GM12878 (cell line): ENCODE measurements at regions not wholly inside any gene's neighbourhood (a gene's known extent, or its start where the extent isn't known, plus 50 kb on each side); places are given as distances from the start of the nearest gene placed in this dataset.

Experiments
- ATAC-seq: fragments of 200-7000 bp; cut with Tn5 transposase; 3 replicates; pipeline ENCODE4 v1.9.1; 2020; ENCODE audit warnings: mild to moderate bottlenecking, moderate library complexity
- BruUV-seq: library from RNA; stranded (reverse); fragments of 400-500 nt; replicated peaks from 2 replicates; lab custom pipeline; 2021; lab: Mats Ljungman, UMichigan
- CTCF ChIA-PET: fragments of 300-600 bp; sonication (Branson Sonifier 250); formaldehyde crosslinking; extraction: SDS; loops from one replicate; lab custom pipeline; 2021; ENCODE audit warnings: inconsistent platforms; lab: Yijun Ruan, JAX
- POLR2A ChIA-PET: fragments of 350-600 bp; formaldehyde crosslinking; extraction: SDS; loops from one replicate; lab custom pipeline; 2021; ENCODE audit warnings: inconsistent platforms; lab: Charles Lee
- RAD21 ChIA-PET: fragments of 300-600 bp; sonication (Branson Sonifier 250); formaldehyde crosslinking; loops from one replicate; lab custom pipeline; 2023; ENCODE audit warnings: antibody characterized with exemption; ENCODE audit not compliant: unreplicated experiment; lab: Charles Lee
- SMC1A ChIA-PET: fragments of 300-600 bp; sonication (Branson Sonifier 250); formaldehyde crosslinking; loops from one replicate; lab custom pipeline; 2023; ENCODE audit not compliant: unreplicated experiment, uncharacterized antibody; lab: Charles Lee
- DNase-seq: peaks from one replicate; pipeline ENCODE4 v3.0.0-alpha.2; 2011; ENCODE audit warnings: low read depth, low spot score
- FAIRE-seq: peaks from 3 replicates; lab custom pipeline; 2011; peaks lifted over from hg19 to GRCh38; lab: Jason Lieb, UNC
- H2AFZ ChIP-seq: 2 replicates; pipeline ENCODE4 v1.6.0; 2011; ENCODE audit warnings: low read depth, low read length, control low read depth; ENCODE audit not compliant: control insufficient read depth
- H3K27ac ChIP-seq: 2 replicates; pipeline ENCODE4 v1.5.1; 2011; ENCODE audit warnings: control low read depth; ENCODE audit not compliant: control insufficient read depth, insufficient read depth
- H3K27me3 ChIP-seq, 2 experiments: replicated peaks in 1 of 2; 2 replicates each; pipeline versions ENCODE4 v1.6.0 to v1.6.1; 2011; ENCODE audit warnings: low read length in 1 of 2; ENCODE audit not compliant: control insufficient read depth in 2 of 2, insufficient read depth in 2 of 2
- H3K36me3 ChIP-seq, 2 experiments: 2 replicates each; pipeline ENCODE4 v1.5.1; 2011; ENCODE audit warnings: low read length in 1 of 2; ENCODE audit not compliant: control insufficient read depth in 2 of 2, insufficient read depth in 2 of 2
- H3K4me1 ChIP-seq: 2 replicates; pipeline ENCODE4 v1.6.1; 2011; ENCODE audit warnings: mild to moderate bottlenecking, low read length, moderate library complexity, mixed read lengths; ENCODE audit not compliant: control insufficient read depth, insufficient read depth
- H3K4me2 ChIP-seq: 2 replicates; pipeline ENCODE4 v1.6.0; 2011; ENCODE audit warnings: control low read depth; ENCODE audit not compliant: control insufficient read depth, insufficient read depth
- H3K4me3 ChIP-seq: fragments of 200-600 bp; sonication (generic); 2 replicates; pipeline ENCODE4 v1.5.1; 2016
- H3K79me2 ChIP-seq: 2 replicates; pipeline ENCODE4 v1.6.0; 2011; ENCODE audit warnings: low read length; ENCODE audit not compliant: control insufficient read depth, insufficient read depth
- H3K9ac ChIP-seq: 2 replicates; pipeline ENCODE4 v1.8.0; 2011; ENCODE audit warnings: low read length, control low read depth, mixed read lengths; ENCODE audit not compliant: control insufficient read depth, insufficient read depth
- H3K9me3 ChIP-seq: replicated peaks from 3 replicates; pipeline ENCODE4 v1.5.1; 2011; ENCODE audit warnings: mild to moderate bottlenecking, low read length; ENCODE audit not compliant: control insufficient read depth, insufficient read depth
- H4K20me1 ChIP-seq: 2 replicates; pipeline ENCODE4 v1.6.0; 2011; ENCODE audit not compliant: control insufficient read depth, insufficient read depth
- BCL11A ChIP-seq: IDR thresholded peaks from 2 replicates; pipeline ENCODE4 v1.6.1; 2011; ENCODE audit warnings: low read depth, low read length
- CHD1 ChIP-seq: IDR thresholded peaks from 2 replicates; pipeline ENCODE4 v1.6.1; 2012; ENCODE audit warnings: low read depth, low read length, improper control_type of control experiment
- EGR1 ChIP-seq, 2 experiments: IDR thresholded peaks; 1 replicate in 1 of 2; 2 replicates in 1 of 2; pipeline ENCODE4 v1.6.1; 2011 to 2012; ENCODE audit warnings: low read depth in 2 of 2, low read length in 2 of 2, borderline replicate concordance in 1 of 2, mild to moderate bottlenecking in 1 of 2, moderate library complexity in 1 of 2
- KAT2A ChIP-seq: conservative IDR thresholded peaks from 2 replicates; pipeline ENCODE4 v1.6.1; 2011; ENCODE audit warnings: low read depth, low read length; ENCODE audit not compliant: control insufficient read depth
- MEF2A ChIP-seq: IDR thresholded peaks from 2 replicates; pipeline ENCODE4 v1.6.1; 2011; ENCODE audit warnings: low read depth, mild to moderate bottlenecking, low read length, moderate library complexity; ENCODE audit not compliant: insufficient read depth
- MYC ChIP-seq: IDR thresholded peaks from 2 replicates; pipeline ENCODE4 v1.6.1; 2011; ENCODE audit warnings: mild to moderate bottlenecking, low read length, moderate library complexity, inconsistent platforms; ENCODE audit not compliant: insufficient read depth, insufficient replicate concordance, insufficient read length, severe bottlenecking
- NFYA ChIP-seq: IDR thresholded peaks from 2 replicates; pipeline ENCODE4 v1.6.1; 2011; ENCODE audit warnings: low read depth, mild to moderate bottlenecking, low read length, improper control_type of control experiment, borderline replicate concordance
- POLR2AphosphoS2 ChIP-seq: IDR thresholded peaks from 2 replicates; pipeline ENCODE4 v1.6.1; 2011; ENCODE audit warnings: low read depth, mild to moderate bottlenecking, low read length, improper control_type of control experiment, moderate library complexity
- RAD21 ChIP-seq: IDR thresholded peaks from 2 replicates; pipeline ENCODE4 v1.6.1; 2011; ENCODE audit warnings: mild to moderate bottlenecking, low read depth, low read length, moderate library complexity; ENCODE audit not compliant: insufficient read depth
- ZBED1 ChIP-seq: IDR thresholded peaks from 2 replicates; pipeline ENCODE4 v1.6.1; 2016; ENCODE audit warnings: borderline replicate concordance
- ZBTB33 ChIP-seq: fragments of 450-650 bp; IDR thresholded peaks from 2 replicates; pipeline ENCODE4 v1.6.1; 2017; ENCODE audit warnings: mild to moderate bottlenecking
- ZNF217 ChIP-seq: fragments of 450-650 bp; IDR thresholded peaks from 2 replicates; pipeline ENCODE4 v1.6.1; 2017; ENCODE audit warnings: antibody characterized with exemption, mild to moderate bottlenecking
- WGBS: methylation state at CpG from one replicate; pipeline ENCODE4 v1.1.6; 2016; ENCODE audit warnings: low lambda C conversion rate; ENCODE audit not compliant: insufficient replicate concordance, insufficient coverage; ENCODE audit errors: missing lambda C conversion rate; 5-methylcytosine and 5-hydroxymethylcytosine counted together
- in situ Hi-C: fragments of 300-500 bp; cut with MboI; formaldehyde crosslinking; loops from 9 replicates; pipeline ENCODE4 v1.14.3; 2018; ENCODE audit warnings: mixed read lengths
- intact Hi-C: fragments of 100-400 bp; cut with micrococcal nuclease; formaldehyde crosslinking; loops from one replicate; pipeline ENCODE4 v1.14.2; 2022; ENCODE audit not compliant: unreplicated experiment
- TF ChIP-seq, protein P1 (sequence below): IDR thresholded peaks from 2 replicates; pipeline ENCODE4 v1.6.1; 2012; ENCODE audit warnings: low read depth, low read length, improper control_type of control experiment

GRCh38 chr3:152043620-152044019, 170.2 kb downstream of the SUCNR1 start (continued):
- TF ChIP-seq ZBTB33: no peak
- no peak for TF ChIP-seq RAD21
- TF ChIP-seq KAT2A: no peak

- 95% methylated on average over 2 of the region's 2 CpGs for WGBS
- FAIRE-seq (no peak), ATAC-seq (no peak), DNase-seq (no peak)
- in situ Hi-C loops: no loop called here
- Histone ChIP-seq H4K20me1 (no peaks in the 10 kb centered on the region), H3K27ac (no peak overlapping the region), H3K27me3 (no peaks in the 10 kb centered on the region), H3K9ac (no peak overlapping the region), H3K9me3 (peaks cover 2% of the 10 kb centered on the region; the same call in 2 of the 3 replicates), H3K79me2 (no peaks in the 10 kb centered on the region), H2AFZ (no peak overlapping the region), H3K4me1 (no peaks in the 10 kb centered on the region; the same call in 1 of the 2 replicates), H3K4me3 (no peak overlapping the region), H3K36me3 (no peaks in the 10 kb centered on the region), H3K4me2 (no peak overlapping the region)
- intact Hi-C loops: no loop called here
- ChIA-PET SMC1A (no interaction called here), POLR2A (no interaction called here), CTCF (interaction anchor here (1.0 kb wide), 1 partner anchor 1104 kb away, joined by 3 read pairs; no protein-coding TSS in a partner anchor), RAD21 (no interaction called here)
- BruUV-seq: no TSS peak
- no peak for TF ChIP-seq ZBED1
- TF ChIP-seq BCL11A: no peak
- no peak for TF ChIP-seq NFYA
- TF ChIP-seq MEF2A: no peak
- no peak for TF ChIP-seq CHD1
- no peak for TF ChIP-seq EGR1 (IDR thresholded peaks at IDR 0.05; ENCODE audit: borderline replicate concordance in 1 of 2, low read depth in 2 of 2, low read length in 2 of 2)
- TF ChIP-seq ZNF217: no peak
- TF ChIP-seq MYC: no peak
- TF ChIP-seq, protein P1, sequence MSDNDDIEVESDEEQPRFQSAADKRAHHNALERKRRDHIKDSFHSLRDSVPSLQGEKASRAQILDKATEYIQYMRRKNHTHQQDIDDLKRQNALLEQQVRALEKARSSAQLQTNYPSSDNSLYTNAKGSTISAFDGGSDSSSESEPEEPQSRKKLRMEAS: no peak
- no peak for TF ChIP-seq POLR2AphosphoS2
Observed at GRCh38 chr3:152046280-152046679, 172.8 kb downstream of the SUCNR1 start.
